ENCODE measurements at regions not wholly inside any gene's neighbourhood (a gene's known extent, or its start where the extent isn't known, plus 50 kb on each side); places are given as distances from the start of the nearest gene placed in this dataset.

- TF ChIP-seq KIAA2018 (CRISPR knock-in tag; IDR thresholded peaks at IDR 0.05; ENCODE audit: borderline replicate concordance) (peak; percentile 96; the same call in 1 of the 2 replicates), TEAD3 (CRISPR knock-in tag; optimal IDR thresholded peaks at IDR 0.05; ENCODE audit: borderline replicate concordance) (peak; percentile 99), KLF13 (CRISPR knock-in tag; IDR thresholded peaks at IDR 0.05) (0 out of 2 replicates have a peak, but pooled peaks have one; percentile 41), RELA (CRISPR knock-in tag; IDR thresholded peaks at IDR 0.05) (peak; percentile 97; the same call in 1 of the 2 replicates), DPF2 (CRISPR knock-in tag; IDR thresholded peaks at IDR 0.05; ENCODE audit: borderline replicate concordance, low read depth) (peak; percentile 100), SRSF1 (optimal IDR thresholded peaks at IDR 0.05; ENCODE audit: low read depth, low read length) (no peak), ZSCAN30 (CRISPR knock-in tag; IDR thresholded peaks at IDR 0.05) (0 out of 2 replicates have a peak, but pooled peaks have one; percentile 47), ZNF235 (CRISPR knock-in tag; IDR thresholded peaks at IDR 0.05; ENCODE audit: borderline replicate concordance) (peak; percentile 98; the same call in 1 of the 2 replicates), IKZF5 (CRISPR knock-in tag; IDR thresholded peaks at IDR 0.05) (peak; percentile 100), ZNF12 (CRISPR knock-in tag; IDR thresholded peaks at IDR 0.05) (peak; percentile 66)
- TF ChIP-seq, protein P1, sequence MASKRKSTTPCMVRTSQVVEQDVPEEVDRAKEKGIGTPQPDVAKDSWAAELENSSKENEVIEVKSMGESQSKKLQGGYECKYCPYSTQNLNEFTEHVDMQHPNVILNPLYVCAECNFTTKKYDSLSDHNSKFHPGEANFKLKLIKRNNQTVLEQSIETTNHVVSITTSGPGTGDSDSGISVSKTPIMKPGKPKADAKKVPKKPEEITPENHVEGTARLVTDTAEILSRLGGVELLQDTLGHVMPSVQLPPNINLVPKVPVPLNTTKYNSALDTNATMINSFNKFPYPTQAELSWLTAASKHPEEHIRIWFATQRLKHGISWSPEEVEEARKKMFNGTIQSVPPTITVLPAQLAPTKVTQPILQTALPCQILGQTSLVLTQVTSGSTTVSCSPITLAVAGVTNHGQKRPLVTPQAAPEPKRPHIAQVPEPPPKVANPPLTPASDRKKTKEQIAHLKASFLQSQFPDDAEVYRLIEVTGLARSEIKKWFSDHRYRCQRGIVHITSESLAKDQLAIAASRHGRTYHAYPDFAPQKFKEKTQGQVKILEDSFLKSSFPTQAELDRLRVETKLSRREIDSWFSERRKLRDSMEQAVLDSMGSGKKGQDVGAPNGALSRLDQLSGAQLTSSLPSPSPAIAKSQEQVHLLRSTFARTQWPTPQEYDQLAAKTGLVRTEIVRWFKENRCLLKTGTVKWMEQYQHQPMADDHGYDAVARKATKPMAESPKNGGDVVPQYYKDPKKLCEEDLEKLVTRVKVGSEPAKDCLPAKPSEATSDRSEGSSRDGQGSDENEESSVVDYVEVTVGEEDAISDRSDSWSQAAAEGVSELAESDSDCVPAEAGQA (IDR thresholded peaks at IDR 0.05; ENCODE audit: low read depth) = peak; percentile 85
- TF ChIP-seq, protein P1 (CRISPR knock-in tag; IDR thresholded peaks at IDR 0.05; ENCODE audit: borderline replicate concordance) = peak; percentile 73; the same call in 1 of the 2 replicates
- TF ChIP-seq, protein P2, sequence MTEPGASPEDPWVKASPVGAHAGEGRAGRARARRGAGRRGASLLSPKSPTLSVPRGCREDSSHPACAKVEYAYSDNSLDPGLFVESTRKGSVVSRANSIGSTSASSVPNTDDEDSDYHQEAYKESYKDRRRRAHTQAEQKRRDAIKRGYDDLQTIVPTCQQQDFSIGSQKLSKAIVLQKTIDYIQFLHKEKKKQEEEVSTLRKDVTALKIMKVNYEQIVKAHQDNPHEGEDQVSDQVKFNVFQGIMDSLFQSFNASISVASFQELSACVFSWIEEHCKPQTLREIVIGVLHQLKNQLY (CRISPR knock-in tag; IDR thresholded peaks at IDR 0.05) = peak; percentile 99
Measured at GRCh38 chr20:17859002-17859615, 109.5 kb downstream of the SNX5 start (continued).

All from HepG2 (cell line).